ENCODE measurements at regions not wholly inside any gene's neighbourhood (a gene's known extent, or its start where the extent isn't known, plus 50 kb on each side); places are given as distances from the start of the nearest gene placed in this dataset.

DNA sequence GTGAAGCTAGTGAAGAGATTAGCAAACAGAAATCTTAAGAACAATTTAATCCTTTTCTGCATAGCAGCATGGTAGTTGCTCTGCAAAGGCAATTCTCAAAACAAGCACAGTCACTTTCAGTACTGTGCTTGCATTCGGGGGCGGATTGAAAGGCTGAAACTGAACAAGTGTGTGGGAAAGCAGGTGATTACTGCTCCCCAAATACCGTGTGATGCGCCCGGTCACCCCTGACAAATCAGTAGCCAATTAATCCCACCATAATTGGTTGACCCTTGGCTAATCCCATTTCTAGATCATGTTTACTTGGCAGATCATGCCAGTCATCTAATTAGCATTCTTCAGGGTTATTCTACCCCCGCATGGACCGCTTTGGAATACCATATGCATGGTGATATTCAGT is 76.5 kb upstream of the ADRB1 start:
- DNase-seq = no peak

DNA sequence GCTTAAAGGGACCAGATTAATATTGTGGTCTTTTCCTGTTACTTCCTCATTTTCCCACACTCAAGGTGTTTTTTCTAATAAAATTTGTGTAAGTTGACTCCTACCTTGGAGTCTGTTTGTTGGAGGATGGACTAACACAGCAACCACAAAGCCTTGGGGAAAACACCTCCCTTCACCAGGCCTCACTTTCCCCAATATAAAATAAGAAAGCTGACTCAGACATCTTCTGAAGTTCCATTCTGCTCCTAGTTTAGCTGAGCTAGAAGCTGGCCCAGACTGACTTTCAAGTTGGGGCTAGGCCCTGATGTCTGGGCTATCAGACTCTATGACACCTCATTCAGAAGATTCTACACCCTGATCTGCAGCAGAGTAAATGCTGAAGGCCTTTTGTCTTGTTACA is 73.0 kb upstream of the ADRB1 start:
- no peak for DNase-seq

DNA sequence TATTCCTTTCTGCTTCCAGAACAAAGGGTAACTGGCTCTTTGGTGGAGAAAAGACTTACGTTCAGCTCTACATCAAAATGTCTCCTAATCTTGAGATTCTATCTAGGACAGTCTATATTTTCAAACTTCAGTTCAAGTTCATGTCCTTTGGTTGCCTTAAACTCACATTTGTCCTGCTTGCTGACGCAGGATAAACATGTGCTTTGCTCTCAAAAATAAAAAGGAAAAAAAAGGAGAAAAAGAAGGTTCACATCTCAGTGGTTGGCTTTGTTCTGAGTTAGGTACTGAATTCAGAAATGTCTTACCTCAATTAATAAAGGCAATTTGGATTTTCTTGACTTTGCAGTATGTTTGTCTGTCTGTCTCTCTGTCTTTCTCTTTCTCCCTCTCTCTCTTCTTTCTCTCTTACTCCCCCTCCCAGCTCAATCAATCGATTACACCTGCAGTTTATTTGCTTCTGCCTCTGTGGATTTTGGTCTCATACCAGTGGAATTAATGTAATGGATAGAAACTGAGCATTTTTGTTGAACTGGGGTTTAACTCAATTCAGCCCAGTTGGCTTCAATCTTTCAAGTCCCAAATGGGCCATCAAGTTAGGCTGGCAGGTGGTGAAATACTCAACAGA is 72.2 kb upstream of the ADRB1 start:
- no peak for DNase-seq

DNA sequence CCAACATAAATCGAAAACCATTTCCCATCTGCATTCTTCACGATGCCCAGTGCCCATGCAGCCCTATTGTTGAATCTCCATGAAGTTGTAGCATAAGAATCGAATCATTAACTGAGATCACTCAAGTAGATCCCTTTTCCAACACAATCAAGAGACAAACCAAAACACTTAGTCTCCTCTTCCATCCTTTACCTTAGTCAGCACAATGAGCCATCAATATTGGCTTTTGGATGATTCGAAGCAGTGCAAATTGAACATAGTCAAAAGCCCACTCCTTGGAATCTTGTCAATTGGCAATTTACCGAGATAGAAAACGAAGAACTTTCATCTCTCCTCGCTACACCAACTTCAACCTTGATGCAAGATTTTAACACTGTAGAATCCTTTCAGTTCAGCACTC is 66.5 kb upstream of the ADRB1 start:
- no peak for DNase-seq

GRCh38 chr10:113978802-113979201 is 64.9 kb upstream of the ADRB1 start:
- no peak for DNase-seq

GRCh38 chr10:113979409-113979808 is 64.3 kb upstream of the ADRB1 start:
- DNase-seq = no peak

GRCh38 chr10:113980408-113981087 is 63.1 kb upstream of the ADRB1 start:
- DNase-seq = no peak

- DNase-seq = no peak
Measured at GRCh38 chr10:113982296-113982695, 61.4 kb upstream of the ADRB1 start.

DNA sequence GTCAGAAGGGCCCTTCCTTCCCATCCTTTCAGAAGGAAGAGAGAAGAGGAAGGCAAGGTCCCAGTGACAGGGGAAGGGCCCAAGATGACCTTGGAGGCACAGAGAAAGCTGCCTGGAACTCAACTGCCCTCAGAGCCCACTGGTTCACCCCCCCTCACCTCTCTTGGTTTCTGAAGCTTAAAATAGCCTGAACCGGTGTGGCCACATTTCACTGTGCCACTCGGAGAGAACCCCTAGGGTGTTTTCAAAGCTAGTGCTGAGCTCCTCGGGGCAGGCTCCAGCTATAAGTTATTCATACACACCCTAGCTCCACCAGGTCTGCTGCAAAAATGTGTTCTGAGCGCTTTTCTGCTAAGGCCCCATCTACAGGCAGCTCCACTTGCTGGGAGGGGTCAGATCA is 60.9 kb upstream of the ADRB1 start:
- DNase-seq = no peak

DNA sequence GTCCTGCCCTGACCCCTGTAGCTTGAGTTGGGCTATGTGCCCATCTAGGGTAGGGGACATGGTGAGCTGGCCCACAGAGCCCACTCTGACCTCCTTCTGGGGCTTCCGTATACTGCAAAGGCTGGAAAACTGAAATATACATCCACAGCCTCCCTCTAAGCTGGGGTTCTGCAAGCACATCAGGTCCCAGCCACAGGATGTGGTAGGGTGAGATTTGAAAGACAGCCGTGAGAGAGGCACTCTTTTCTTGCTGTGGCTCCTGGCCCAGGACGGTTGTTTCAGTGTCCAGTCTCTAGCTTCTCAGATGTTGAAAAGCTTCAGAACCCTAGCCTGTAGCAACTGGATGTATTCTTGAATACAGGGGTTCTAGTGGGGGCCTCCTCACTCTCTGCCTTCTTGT is 60.1 kb upstream of the ADRB1 start:
- DNase-seq = no peak

- no peak for DNase-seq
Measured at GRCh38 chr10:113985297-113985844, 58.3 kb upstream of the ADRB1 start.

GRCh38 chr10:113986316-113986715 is 57.4 kb upstream of the ADRB1 start:
- DNase-seq = no peak

GRCh38 chr10:113987156-113987555 is 56.5 kb upstream of the ADRB1 start:
- no peak for DNase-seq

DNA sequence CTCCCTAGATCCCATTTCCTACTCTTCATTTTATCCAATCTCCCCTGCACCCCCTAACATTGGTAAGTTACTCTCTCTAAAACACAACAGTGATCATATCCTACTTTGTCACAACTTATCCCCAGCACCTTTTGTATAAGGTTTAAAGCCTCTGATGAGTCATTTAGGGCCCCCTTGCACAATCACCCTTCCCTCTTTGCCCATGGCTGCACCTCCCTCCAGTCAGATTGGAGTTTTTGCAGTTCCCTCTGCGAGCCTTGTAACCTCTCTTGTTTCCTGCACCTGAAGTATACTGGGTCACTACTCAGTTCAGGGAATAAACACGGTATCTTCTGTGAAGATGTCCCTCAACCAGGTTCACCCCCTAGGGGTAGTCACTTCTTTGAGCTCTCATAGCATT is 55.9 kb upstream of the ADRB1 start:
- peak; percentile 6 for DNase-seq

DNA sequence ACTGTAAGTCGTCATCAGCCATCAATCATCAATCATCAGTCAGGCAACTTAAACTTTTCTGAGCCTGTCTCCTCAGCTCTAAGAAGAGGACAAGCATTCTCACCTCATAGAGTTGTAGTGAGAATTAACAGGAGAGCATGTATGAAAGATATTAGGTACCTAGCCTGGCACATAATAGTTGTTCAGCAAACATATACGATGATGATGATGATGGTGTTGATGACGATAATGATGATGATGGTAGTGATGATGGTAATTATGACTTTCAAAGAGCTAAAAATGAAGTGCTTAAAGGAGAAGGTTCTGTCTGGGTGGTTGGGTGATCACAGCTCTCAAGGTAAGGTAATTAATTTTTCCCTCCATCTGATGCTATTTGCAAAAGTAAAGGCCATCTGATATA is 55.1 kb upstream of the ADRB1 start:
- DNase-seq = no peak

DNA sequence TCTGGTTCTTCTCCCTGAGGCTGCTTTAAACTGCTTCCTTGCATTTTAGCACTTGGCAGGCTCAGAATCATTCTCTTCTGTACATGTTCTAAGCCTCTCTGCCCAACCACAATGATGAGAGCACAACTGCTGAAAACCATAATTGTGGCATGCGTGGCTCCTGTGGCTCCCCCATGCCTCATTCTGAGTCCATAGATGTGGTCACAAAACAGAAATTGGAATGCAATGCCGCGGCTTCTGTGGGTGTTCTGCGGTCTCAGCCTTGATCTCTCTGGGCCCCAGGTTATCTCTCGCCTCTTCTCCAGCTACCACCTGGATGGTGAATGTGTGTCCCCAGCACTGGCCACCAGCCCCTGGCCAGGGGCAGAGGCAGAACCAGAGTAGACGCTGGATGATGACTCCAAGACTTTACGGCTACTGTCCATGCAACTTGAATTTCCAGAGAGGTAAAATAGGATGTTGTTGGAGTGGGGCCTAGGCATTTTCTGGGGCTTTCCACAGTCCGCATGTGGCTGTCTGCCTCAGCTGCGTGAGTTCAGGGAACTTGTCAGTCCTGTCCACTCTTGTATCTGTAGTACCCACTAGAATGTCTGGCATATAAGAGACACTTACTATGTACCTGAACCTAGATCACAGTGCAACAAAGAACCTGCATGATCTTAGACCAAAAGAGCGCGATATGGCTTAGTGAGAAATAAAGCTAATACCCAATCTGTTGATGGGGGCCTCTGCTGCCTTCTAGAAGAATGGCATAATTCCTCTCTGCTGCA is 52.4 kb upstream of the ADRB1 start:
- DNase-seq = no peak

- DNase-seq = no peak
Measured at GRCh38 chr10:113992471-113993011, 51.1 kb upstream of the ADRB1 start.

- DNase-seq = no peak
Measured at GRCh38 chr10:113993489-113993991, 50.1 kb upstream of the ADRB1 start.
